GM19351 (cell line): ENCODE measurements at regions not wholly inside any gene's neighbourhood (a gene's known extent, or its start where the extent isn't known, plus 50 kb on each side); places are given as distances from the start of the nearest gene placed in this dataset.
"Not testable (repeated sequence)": the region's sequence is repeated elsewhere in the genome, so short reads cannot be mapped to it uniquely, and the experiment has no call there.

Source experiments
- ATAC-seq: cut with Tn5 transposase; IDR thresholded peaks from one replicate; pipeline ENCODE4 v1.9.1; 2021; ENCODE audit warnings: mild to moderate bottlenecking, moderate library complexity; ENCODE audit not compliant: unreplicated experiment

DNA sequence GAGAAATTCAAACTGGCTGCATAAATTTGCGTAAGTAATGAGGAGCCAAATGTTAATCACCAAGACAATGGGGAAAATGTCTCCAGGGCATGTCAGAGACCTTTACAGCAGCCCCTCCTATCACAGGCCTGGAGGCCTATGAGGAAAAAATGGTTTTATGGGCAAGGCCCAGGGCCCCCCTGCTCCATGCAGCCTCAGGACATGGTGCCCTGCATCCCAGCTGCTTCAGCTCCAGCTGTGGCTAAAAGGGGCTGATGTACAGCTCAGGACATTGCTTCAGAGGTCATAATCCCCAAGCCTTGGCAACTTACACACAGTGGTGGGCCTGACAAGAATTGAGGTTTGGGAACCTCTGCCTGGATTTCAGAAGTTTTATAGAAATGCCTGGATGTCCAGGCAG is 126.2 kb upstream of the TGFBR2 start:
- not testable (repeated sequence) for ATAC-seq

DNA sequence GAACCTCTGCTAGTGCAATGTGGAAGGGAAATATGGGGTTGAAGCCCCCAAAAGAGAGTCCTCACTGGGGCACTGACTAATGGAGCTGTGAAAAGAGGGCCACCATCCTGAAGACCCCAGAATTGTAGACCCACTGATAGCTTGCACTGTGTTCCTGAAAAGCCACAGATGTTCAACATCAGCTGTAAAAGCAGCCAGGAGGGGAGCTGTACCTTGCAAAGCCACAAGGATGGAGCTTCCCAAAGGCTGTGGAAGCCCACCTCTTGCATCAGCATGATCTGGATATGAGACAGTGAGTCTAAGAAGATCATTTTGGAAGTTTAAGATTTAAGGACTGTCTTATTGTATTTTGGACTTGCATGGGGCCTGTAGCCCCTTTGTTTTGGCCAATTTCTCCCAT is 125.8 kb upstream of the TGFBR2 start:
- ATAC-seq, result no peak

GRCh38 chr3:30481241-30481640 is 125.2 kb upstream of the TGFBR2 start:
- ATAC-seq, result no peak

DNA sequence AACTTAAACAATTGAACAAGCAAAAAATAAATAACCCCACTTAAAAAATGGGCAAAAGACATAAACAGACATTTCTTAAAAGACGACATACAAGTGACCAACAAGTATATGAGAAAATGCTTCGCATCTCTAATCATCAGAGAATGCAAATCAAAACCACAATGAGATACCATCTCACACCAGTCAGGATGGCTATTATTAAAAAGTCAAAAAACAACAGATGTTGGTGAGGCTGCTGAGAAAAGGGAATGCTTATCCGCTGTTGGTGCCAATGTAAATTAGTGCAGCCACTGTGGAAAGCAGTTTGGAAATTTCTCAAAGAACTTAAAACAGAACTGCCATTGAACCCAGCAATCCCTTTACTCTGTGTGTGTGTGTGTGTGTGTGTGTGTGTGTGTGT is 122.2 kb upstream of the TGFBR2 start:
- ATAC-seq, result not testable (repeated sequence)

DNA sequence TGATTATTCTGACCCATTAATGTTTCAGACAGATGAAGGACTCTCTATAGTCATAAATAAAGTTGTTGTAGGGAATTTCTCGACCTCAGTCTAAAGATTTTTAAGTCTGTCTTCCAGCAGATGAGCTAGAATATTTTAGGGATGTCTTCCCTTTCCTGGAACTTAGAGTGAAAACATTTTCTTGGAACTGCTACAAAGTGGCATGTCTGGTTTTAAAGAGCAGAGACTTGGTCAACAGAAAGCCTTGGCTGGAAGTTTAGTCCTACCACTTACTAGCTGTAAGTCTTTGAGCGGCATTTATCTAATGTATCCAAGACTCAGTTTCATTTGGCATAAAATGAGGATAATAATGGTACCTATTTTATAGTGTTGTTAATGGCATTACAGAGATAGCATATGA is 120.0 kb upstream of the TGFBR2 start:
- ATAC-seq, result no peak

DNA sequence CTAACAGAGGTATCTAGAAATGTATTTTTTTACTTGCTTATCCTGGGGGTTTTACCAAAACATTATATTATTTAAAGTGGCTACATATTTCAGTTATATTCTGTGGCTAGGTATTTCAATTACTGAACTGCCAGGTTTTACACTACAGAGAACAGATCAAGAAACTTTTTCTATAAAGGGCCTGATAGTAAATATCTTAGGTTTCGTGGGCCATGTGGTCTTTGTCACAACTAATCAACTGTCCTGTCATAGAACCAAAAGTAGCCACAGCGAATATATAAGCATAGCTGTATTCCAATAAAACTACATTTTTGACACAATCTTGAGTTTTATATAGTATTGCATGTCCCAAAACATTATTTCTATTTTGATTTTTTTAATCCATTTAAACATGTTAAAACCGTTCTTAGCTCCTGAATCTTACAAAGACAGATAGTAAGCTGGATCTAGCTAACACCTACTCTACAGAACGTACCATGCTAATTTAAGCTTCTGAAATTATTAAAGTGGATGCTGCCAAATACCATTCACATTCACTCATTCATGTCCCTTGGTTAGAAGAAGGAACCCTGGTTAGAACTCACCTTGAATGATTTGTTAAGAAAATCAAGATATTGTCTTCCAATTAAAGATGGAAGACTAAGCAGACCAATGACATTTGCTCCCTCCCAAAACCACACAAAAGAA is 118.2 kb upstream of the TGFBR2 start:
- ATAC-seq, result no peak

GRCh38 chr3:30492322-30493192 is 113.8 kb upstream of the TGFBR2 start:
- no peak for ATAC-seq

DNA sequence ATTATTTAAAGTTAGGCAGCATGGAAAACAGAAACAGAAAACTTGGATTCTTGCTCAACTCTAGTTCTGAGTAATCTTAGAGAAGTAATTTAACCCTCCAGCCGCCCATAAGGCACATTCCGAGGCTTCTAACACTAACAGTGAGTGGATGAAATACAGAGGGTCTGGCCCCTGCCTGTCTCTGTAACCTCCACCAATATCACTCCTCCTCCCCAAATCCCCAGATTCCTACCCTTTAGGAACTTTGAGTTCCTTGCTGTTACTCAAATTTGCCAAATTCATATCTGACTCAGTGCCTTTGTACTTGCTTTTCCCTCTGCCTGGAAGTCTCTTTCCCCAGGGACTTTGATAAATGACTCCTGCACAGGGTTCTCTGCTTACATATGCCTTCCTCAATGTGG is 112.5 kb upstream of the TGFBR2 start:
- no peak for ATAC-seq

DNA sequence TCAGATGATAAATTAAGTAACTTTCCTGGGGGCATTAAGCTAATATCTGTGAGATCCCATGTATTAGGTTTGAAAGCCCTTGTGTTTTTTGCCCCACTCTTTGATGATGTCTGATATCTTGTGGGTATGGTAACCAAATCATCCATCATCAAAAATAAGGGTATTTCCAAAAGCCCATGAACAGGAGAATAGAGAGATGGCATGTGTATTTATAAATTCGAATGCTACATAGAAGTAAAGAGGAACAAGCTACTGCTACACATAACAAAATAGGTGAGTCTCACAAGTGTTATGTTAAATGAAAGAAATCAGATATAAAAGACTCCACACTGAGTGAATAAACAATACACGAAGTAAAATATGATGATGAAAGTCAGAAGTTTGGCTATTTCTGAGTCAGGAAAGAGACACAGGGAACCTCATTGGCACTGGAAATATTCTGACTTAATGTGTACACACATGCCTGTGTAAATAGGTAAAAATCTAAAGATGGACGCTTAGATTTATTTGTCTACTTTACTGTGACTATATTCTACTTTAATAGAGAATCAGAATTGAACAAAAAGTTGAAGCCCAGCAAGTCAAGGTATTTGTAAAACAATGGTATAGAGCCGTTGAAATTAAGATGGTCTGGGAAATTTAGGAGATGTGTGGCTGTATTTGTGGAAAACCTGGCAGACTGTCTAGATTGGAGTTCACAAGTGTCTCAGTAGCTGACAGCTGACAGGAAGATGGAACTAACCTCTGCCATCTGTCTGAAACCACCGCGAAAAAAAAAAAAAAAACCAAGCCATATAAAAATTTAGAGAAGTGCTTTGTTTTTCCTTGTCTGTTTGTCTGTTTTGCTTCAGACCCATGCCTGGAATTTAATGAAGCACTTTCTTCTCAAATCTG is 111.0 kb upstream of the TGFBR2 start:
- no peak for ATAC-seq

DNA sequence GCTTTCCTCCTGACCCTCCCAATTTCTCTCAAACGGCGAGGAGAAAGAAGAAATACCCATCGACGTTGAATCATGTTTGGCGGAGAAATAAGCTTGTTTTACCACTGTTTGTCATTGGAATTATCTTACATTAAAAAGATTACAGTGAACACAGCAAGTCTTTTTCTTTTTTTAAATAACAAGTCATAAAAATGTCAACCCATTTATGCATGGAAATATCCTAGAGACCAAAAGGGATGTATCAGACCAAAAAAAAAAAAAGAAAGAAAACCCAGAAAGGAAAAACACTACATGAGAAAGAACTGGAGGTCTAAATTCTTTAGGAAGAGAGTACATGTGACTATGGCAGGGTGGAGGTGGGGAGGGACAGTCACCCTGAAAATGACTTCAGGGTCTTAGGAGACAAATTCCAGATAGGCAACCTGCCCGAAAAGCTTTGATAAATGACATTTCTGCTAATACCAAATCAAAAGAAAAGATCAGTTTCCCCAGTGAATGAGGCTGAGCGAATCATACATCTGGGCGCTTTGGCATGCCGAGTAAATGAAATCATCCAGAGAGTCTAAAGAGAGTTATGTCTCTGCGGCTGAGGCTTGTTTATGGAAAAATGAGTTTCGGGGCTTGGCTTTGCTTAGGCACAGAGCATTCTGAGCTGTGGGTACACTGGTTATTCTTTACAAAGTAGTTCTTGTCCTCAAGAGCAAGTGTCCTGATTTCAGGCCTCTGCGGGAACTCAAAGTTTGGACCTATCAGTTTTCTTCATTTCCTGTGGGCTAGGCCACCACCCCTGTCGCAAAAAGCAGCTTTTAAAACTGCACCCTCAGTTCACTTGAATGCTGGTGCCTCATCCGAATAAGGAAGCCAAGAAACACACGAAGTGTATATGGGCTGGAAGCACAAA is 110.1 kb upstream of the TGFBR2 start:
- ATAC-seq, result no peak

DNA sequence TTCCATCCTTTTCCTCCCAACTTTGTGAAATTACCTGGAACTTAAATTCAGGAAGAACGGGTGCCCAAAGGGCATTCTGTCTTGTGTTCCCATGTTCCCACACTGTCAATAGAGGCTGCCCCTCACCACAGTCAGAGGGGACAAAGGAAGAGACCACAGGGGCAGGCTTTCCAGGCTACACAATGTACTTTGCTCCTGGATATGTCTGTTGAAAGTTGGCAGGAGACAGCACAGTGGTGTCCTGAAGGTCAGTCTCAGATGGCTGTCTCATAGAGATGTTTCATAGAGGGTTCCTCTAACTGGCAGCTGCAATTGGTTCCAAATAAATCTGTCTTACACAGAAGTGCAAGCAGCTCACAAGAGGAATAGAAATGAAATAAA is 107.8 kb upstream of the TGFBR2 start:
- ATAC-seq, result no peak

DNA sequence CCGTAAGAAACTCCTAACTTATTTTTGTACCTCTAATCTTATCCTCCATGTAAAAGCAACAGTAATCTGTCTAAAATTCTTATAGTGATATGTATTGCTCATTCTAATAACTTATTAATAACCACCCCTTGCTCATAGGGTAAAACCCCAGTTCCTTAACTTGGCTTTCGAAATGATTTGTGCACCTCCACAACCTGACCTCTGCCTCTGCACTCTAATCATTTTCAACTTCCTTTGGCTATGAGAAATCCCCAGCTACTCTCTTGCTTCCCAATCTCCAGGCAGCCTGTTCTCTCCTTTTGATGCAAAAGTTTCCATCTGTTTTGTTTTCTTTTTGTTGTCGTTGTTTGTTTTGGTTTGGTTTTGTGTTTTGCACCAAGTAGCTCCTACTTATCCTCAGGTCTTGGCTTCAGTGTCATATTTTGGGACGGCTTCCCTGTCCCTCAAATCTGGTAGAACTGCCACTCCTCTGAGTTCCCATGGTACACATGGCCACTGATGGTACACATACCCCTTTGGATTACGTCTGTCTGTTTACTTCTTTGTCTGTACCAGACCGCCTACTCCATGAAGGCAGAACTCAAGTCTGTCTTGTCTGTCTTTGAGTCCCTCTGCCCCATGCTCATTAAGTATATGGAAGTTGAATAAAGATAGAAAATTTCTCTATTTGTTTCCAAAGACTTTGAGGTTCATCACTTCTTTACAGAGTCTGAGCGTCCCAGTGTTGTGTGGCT is 105.6 kb upstream of the TGFBR2 start:
- peak; percentile 90 for ATAC-seq

- ATAC-seq, result no peak
Measured at GRCh38 chr3:30501526-30501925, 104.9 kb upstream of the TGFBR2 start.

DNA sequence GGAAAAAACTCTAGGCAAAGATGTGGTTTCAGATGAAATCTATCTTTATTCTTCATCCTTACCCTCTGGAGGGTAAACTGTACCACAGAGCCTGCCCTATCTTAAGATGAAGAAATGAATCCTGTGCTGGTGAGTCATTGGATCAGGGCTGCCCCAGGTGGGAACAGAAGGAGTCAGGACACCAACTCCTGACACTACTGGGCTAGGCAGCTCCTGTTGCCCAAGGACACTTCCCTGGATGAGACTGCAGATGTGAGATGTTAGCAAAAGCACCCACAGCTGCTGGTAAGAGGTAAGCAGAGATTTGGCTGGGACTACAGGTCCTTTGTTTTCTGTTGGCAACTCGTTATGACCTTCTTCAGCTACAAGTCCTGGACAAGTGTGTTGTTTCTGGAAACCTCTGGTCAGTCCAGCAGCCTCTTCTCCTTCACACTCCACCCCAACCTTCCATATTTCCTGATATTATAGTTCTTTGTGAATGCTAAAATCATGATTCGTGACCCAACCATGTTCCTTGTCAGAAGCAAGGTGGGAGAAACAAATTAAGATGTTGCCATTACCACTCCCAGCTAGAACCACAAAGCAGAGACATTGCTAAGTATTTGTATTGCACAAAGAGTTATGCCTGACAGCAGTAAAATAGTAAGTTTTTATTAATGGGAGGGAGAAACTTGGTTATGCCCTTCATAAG is 104.2 kb upstream of the TGFBR2 start:
- peak; percentile 0 for ATAC-seq

GRCh38 chr3:30502742-30503073 is 103.7 kb upstream of the TGFBR2 start:
- peak; percentile 52 for ATAC-seq

DNA sequence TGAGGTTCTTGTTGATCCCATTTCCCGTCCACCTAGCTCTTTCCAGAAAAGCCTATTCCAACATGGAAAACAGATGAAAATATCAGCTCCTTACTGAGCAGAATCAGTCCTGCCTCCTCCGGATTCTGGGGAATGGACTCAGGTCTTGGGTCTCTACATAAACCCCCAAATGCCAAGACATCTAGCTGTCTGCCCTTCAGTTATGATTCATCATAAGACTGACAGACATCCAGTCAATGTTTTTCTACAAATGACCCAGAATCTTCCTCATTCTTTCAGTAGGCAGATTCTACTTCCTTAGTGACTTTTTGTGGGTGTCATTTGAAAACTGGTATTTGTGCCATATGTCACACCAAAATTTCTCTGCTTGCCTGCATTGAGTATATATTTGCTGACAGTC is 103.0 kb upstream of the TGFBR2 start:
- no peak for ATAC-seq

- no peak for ATAC-seq
Measured at GRCh38 chr3:30504939-30505338, 101.5 kb upstream of the TGFBR2 start.

GRCh38 chr3:30505866-30506520 is 100.4 kb upstream of the TGFBR2 start:
- no peak for ATAC-seq

- no peak for ATAC-seq
Measured at GRCh38 chr3:30508339-30508738, 98.1 kb upstream of the TGFBR2 start.
